Testis (tissue), 2 donors: ENCODE measurements at regions not wholly inside any gene's neighbourhood (a gene's known extent, or its start where the extent isn't known, plus 50 kb on each side); places are given as distances from the start of the nearest gene placed in this dataset.

Experiments
- DNase-seq: peaks from one replicate; pipeline ENCODE4 v3.0.0-alpha.2; 2019
- H3K27ac ChIP-seq, 2 donors: fragments of 200-600 bp; sonication (generic); one replicate each; pipeline ENCODE4 v1.5.1; 2019
- H3K27me3 ChIP-seq: fragments of 200-600 bp; sonication (generic); one replicate; pipeline ENCODE4 v1.5.1; 2019
- H3K36me3 ChIP-seq: fragments of 200-600 bp; sonication (generic); one replicate; pipeline ENCODE4 v1.5.1; 2017; ENCODE audit warnings: low read depth; ENCODE audit errors: missing control alignments
- H3K4me1 ChIP-seq: fragments of 200-600 bp; sonication (generic); one replicate; pipeline ENCODE4 v1.5.1; 2019
- H3K4me3 ChIP-seq, 2 donors: fragments of 200-600 bp; sonication (generic); one replicate each; pipeline ENCODE4 v1.5.1; 2017 to 2019
- H3K9me3 ChIP-seq: fragments of 200-600 bp; sonication (generic); one replicate; pipeline ENCODE4 v1.5.1; 2017
- POLR2A ChIP-seq: fragments of 450-650 bp; IDR thresholded peaks from one replicate; pipeline ENCODE4 v1.6.1; 2017; ENCODE audit warnings: antibody characterized with exemption, mild to moderate bottlenecking, moderate library complexity
- WGBS, 2 donors: methylation state at CpG; one replicate each; pipeline ENCODE4 v1.1.5; 2018; 5-methylcytosine and 5-hydroxymethylcytosine counted together
- intact Hi-C: fragments of 100-400 bp; cut with DNase I; formaldehyde crosslinking; loops from one replicate; pipeline ENCODE4 v1.15.1; 2023; ENCODE audit warnings: low total_unique reads
- TF ChIP-seq, protein P1 (sequence below), 3 experiments: fragments of 450-650 bp in 2 of 3; fragments of 200-600 bp in 1 of 3; sonication (generic) in 1 of 3; IDR thresholded peaks; one replicate each; pipeline ENCODE4 v1.5.1; 2016 to 2019; ENCODE audit warnings: antibody characterized with exemption in 3 of 3, mild to moderate bottlenecking in 2 of 3, moderate library complexity in 1 of 3

DNA sequence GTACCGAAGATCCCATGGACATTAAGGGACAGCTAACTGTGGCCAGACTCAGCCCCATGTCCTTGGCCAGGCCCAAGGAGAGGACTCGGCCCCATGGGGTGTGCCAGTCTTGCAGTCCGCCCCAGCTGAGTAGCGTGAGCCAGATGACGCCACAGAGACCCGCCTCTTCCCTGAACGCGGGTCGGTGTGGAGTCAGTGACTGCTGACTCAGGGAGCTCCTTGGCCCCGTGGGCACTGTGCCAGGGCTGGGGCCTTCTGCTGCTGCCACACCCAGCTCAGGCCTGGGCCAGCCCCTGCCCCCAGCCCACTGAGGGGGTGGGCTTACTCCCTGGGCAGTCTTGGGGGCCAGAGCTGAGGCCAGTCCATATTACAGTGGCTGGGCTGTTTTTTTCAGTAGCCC is 52.8 kb downstream of the PLXNA1 start:
- TF ChIP-seq, protein P1, sequence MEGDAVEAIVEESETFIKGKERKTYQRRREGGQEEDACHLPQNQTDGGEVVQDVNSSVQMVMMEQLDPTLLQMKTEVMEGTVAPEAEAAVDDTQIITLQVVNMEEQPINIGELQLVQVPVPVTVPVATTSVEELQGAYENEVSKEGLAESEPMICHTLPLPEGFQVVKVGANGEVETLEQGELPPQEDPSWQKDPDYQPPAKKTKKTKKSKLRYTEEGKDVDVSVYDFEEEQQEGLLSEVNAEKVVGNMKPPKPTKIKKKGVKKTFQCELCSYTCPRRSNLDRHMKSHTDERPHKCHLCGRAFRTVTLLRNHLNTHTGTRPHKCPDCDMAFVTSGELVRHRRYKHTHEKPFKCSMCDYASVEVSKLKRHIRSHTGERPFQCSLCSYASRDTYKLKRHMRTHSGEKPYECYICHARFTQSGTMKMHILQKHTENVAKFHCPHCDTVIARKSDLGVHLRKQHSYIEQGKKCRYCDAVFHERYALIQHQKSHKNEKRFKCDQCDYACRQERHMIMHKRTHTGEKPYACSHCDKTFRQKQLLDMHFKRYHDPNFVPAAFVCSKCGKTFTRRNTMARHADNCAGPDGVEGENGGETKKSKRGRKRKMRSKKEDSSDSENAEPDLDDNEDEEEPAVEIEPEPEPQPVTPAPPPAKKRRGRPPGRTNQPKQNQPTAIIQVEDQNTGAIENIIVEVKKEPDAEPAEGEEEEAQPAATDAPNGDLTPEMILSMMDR (IDR thresholded peaks at IDR 0.05) = no peak
- TF ChIP-seq POLR2A = no peak
- Histone ChIP-seq H3K36me3 (no peaks in the 10 kb centered on the region), H3K9me3 (no peaks in the 10 kb centered on the region), H3K27me3 (no peaks in the 10 kb centered on the region), H3K27ac (no peak overlapping the region), H3K4me3 (no peak overlapping the region), H3K4me1 (no peaks in the 10 kb centered on the region)
- 73 to 82% methylated on average over 3 to 10 of the region's 10 CpGs for WGBS, 2 donors
- peak; percentile 48 for DNase-seq
- intact Hi-C loops = no loop called here

DNA sequence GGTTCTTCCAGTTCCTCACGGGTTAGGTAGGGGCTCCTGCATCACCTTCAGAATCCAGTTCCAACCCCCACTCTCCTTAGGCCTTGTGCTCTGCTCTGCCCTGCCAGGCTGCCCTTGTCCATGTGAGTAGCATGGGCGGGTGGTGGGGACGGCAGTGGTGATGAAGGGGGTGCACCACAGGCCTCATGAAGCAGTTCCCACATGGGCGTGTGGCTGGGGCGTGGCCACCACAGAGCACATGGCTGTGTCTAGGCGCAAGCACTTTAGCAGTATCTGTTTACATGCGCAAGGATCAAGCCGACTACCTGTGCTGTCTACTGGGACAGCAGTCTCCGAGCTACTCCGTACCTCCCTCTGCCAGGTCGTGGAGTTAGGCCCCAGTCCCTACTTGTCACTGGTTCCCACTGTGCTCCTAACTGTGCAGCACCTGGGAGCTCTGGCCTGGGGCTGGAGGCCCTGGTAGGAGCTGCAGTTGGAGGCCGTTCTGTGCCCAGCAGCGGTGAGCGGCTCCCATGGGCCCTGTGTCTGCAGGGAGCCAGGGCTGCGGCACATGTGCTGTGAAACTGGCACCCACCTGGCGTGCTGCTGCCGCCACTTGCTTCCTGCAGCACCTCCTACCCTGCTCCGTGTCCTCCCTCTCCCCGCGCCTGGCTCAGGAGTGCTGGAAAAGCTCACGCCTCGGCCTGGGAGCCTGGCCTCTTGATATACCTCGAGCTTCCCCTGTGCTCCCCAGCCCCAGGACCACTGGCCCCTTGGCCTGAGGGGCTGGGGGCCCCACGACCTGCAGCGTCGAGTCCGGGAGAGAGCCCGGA is 53.5 kb downstream of the PLXNA1 start:
- no peaks in the 10 kb centered on the region for H3K36me3 ChIP-seq
- no peak for DNase-seq

DNA sequence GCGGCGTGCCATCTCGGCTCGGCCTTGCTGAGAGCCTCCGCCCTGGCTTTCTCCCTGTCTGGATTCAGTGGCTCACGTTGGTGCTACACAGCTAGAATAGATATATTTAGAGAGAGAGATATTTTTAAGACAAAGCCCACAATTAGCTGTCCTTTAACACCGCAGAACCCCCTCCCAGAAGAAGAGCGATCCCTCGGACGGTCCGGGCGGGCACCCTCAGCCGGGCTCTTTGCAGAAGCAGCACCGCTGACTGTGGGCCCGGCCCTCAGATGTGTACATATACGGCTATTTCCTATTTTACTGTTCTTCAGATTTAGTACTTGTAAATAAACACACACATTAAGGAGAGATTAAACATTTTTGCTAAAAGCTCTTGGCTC is 54.1 kb downstream of the PLXNA1 start:
- intact Hi-C loops = no loop called here
- DNase-seq = no peak
- Histone ChIP-seq H3K4me1 (no peaks in the 10 kb centered on the region), H3K9me3 (no peaks in the 10 kb centered on the region), H3K27me3 (no peaks in the 10 kb centered on the region), H3K36me3 (no peaks in the 10 kb centered on the region), H3K4me3 (no peak overlapping the region), H3K27ac (no peak overlapping the region)
- no peak for TF ChIP-seq POLR2A
- TF ChIP-seq, protein P1 (IDR thresholded peaks at IDR 0.05) = no peak
- 83 to 86% methylated on average over 16 of the region's 16 CpGs for WGBS, 2 donors

More for the DNA sequence above, 53.5 kb downstream of the PLXNA1 start:
- no peaks in the 10 kb centered on the region for H3K9me3 ChIP-seq
- no peak overlapping the region for H3K27ac ChIP-seq
- no peak overlapping the region for H3K4me3 ChIP-seq
- H3K4me1 ChIP-seq = no peaks in the 10 kb centered on the region
- H3K27me3 ChIP-seq = no peaks in the 10 kb centered on the region
- 87 to 89% methylated on average over 17 to 28 of the region's 28 CpGs for WGBS, 2 donors
- TF ChIP-seq, protein P1 (IDR thresholded peaks at IDR 0.05) = no peak
- no peak for TF ChIP-seq POLR2A
- intact Hi-C loops = no loop called here

DNA sequence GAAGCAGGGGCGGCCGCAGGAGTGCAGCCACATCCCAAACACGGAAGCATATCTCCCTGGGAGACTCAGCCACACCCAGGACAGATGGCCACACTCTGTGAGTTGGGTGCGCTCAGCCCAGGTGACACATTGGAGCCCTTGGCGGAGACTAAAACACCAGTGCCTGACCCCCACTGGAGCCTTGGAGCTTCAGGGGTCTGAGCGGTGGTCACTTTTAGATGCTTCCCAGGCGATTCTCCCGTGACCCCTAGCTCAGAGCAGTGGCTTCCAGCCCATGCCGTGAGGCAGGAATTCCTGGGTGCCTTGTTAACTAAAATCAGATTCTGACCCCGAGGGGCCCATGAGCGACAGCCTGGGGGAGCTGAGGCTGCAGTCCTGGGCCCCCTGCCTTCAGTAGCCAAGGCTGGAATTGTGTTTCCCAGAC is 54.5 kb downstream of the PLXNA1 start:
- TF ChIP-seq, protein P1 (IDR thresholded peaks at IDR 0.05) = no peak
- TF ChIP-seq POLR2A = no peak
- H3K27ac ChIP-seq = no peak overlapping the region
- intact Hi-C loops = no loop called here

DNA sequence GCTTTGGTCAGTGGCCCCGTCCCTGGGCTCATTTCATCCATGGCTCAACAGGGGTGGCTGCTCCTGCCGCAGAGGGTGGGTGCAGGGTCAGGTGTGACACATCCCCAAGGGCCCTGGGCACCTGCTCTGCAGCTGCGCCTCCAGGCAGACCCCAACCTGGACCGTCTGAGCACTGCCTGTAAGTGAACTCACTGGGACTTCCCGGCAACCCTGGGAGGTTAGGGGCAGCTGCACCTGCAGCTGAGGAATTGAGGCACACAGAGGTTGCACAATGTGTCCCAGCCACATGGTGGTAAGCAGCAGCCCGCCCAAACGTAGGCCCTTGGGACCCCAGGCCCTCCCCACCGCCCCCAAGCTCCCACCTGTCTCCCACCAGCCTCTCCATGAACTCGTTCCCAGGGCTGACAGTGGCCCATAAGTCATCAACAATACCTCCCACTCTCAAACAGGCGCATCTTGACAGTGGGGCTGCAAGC is 55.1 kb downstream of the PLXNA1 start:
- no peaks in the 10 kb centered on the region for H3K36me3 ChIP-seq
- DNase-seq = no peak
- no peaks in the 10 kb centered on the region for H3K4me1 ChIP-seq
- H3K27ac ChIP-seq = no peak overlapping the region
- H3K9me3 ChIP-seq = no peaks in the 10 kb centered on the region
- WGBS, 2 donors = 76 to 80% methylated on average over 2 to 10 of the region's 10 CpGs
- TF ChIP-seq POLR2A = no peak
- TF ChIP-seq, protein P1 (IDR thresholded peaks at IDR 0.05) = no peak
- intact Hi-C loops = no loop called here
- H3K27me3 ChIP-seq = no peaks in the 10 kb centered on the region
- H3K4me3 ChIP-seq = no peak overlapping the region

More for the DNA sequence above, 54.5 kb downstream of the PLXNA1 start:
- no peaks in the 10 kb centered on the region for H3K4me1 ChIP-seq
- H3K27me3 ChIP-seq = no peaks in the 10 kb centered on the region
- H3K36me3 ChIP-seq = no peaks in the 10 kb centered on the region
- WGBS, 2 donors = 70 to 71% methylated on average over 5 to 11 of the region's 11 CpGs
- no peaks in the 10 kb centered on the region for H3K9me3 ChIP-seq
- DNase-seq = peak; percentile 33
- no peak overlapping the region for H3K4me3 ChIP-seq
